ENCODE measurements at regions not wholly inside any gene's neighbourhood (a gene's known extent, or its start where the extent isn't known, plus 50 kb on each side); places are given as distances from the start of the nearest gene placed in this dataset.

GRCh38 chr3:115551016-115551415 lies 72.3 kb upstream of the GAP43 start:
- no peaks in the 10 kb centered on the region for H3K9me3 Mint-ChIP-seq
- no peak for DNase-seq
- ATAC-seq: no peak
- no peak overlapping the region for H3K4me3 Mint-ChIP-seq
- H3K36me3 Mint-ChIP-seq (ENCODE audit: low read depth): no peaks in the 10 kb centered on the region
- H3K4me1 Mint-ChIP-seq: no peaks in the 10 kb centered on the region
- no peak overlapping the region for H3K27ac Mint-ChIP-seq
- peaks cover 8% of the 10 kb centered on the region for H3K27me3 Mint-ChIP-seq

GRCh38 chr3:115552007-115552406 lies 71.3 kb upstream of the GAP43 start:
- no peak for ATAC-seq
- DNase-seq: no peak
- no peak overlapping the region for H3K4me3 Mint-ChIP-seq
- no peak overlapping the region for H3K27ac Mint-ChIP-seq
- peaks cover 8% of the 10 kb centered on the region for H3K27me3 Mint-ChIP-seq
- H3K36me3 Mint-ChIP-seq (ENCODE audit: low read depth): no peaks in the 10 kb centered on the region
- H3K9me3 Mint-ChIP-seq: no peaks in the 10 kb centered on the region
- no peaks in the 10 kb centered on the region for H3K4me1 Mint-ChIP-seq

GRCh38 chr3:115553796-115554486 lies 69.4 kb upstream of the GAP43 start:
- Mint-ChIP-seq H3K36me3 (ENCODE audit: low read depth) (no peaks in the 10 kb centered on the region), H3K4me1 (no peaks in the 10 kb centered on the region), H3K9me3 (no peaks in the 10 kb centered on the region), H3K27ac (no peak overlapping the region), H3K4me3 (no peak overlapping the region), H3K27me3 (peaks cover 8% of the 10 kb centered on the region)
- ATAC-seq (no peak), DNase-seq (no peak)

- Mint-ChIP-seq H3K4me1 (no peaks in the 10 kb centered on the region), H3K4me3 (no peak overlapping the region), H3K27ac (no peak overlapping the region), H3K9me3 (no peaks in the 10 kb centered on the region), H3K27me3 (peaks cover 8% of the 10 kb centered on the region), H3K36me3 (ENCODE audit: low read depth) (no peaks in the 10 kb centered on the region)
- ATAC-seq: no peak
- no peak for DNase-seq
These were observed 68.9 kb upstream of the GAP43 start for GRCh38 chr3:115554487-115554807.

GRCh38 chr3:115562636-115563267 lies 60.6 kb upstream of the GAP43 start:
- Mint-ChIP-seq H3K36me3 (ENCODE audit: low read depth) (no peaks in the 10 kb centered on the region), H3K4me3 (no peak overlapping the region), H3K4me1 (no peaks in the 10 kb centered on the region), H3K9me3 (no peaks in the 10 kb centered on the region), H3K27me3 (peaks cover 6% of the 10 kb centered on the region), H3K27ac (no peak overlapping the region)
- DNase-seq (no peak), ATAC-seq (no peak)

GRCh38 chr3:115563984-115564383 lies 59.3 kb upstream of the GAP43 start:
- Mint-ChIP-seq H3K27me3 (peaks cover 6% of the 10 kb centered on the region), H3K9me3 (no peaks in the 10 kb centered on the region), H3K4me3 (no peak overlapping the region), H3K36me3 (ENCODE audit: low read depth) (no peaks in the 10 kb centered on the region), H3K4me1 (no peaks in the 10 kb centered on the region), H3K27ac (no peak overlapping the region)
- ATAC-seq: no peak
- no peak for DNase-seq

GRCh38 chr3:115571413-115571812 lies 51.9 kb upstream of the GAP43 start:
- Mint-ChIP-seq H3K4me3 (no peak overlapping the region), H3K36me3 (ENCODE audit: low read depth) (no peaks in the 10 kb centered on the region), H3K4me1 (no peaks in the 10 kb centered on the region), H3K27me3 (peaks cover 9% of the 10 kb centered on the region), H3K27ac (no peak overlapping the region), H3K9me3 (no peaks in the 10 kb centered on the region)
- no peak for ATAC-seq
- DNase-seq: no peak
